Spleen (tissue), 11 donors: ENCODE measurements at regions not wholly inside any gene's neighbourhood (a gene's known extent, or its start where the extent isn't known, plus 50 kb on each side); places are given as distances from the start of the nearest gene placed in this dataset.

ENCODE experiments used
- DNase-seq: peaks from one replicate; pipeline ENCODE4 v3.0.0-alpha.2; 2020
- H3K27ac ChIP-seq, 8 donors: fragments of 200-600 bp; sonication (generic) in 7 of 8; 1 replicate in 4 of 8; 2 replicates in 4 of 8; pipeline versions ENCODE4 v1.5.0 to v1.8.0; 2016 to 2021; ENCODE audit warnings: inconsistent platforms in 4 of 8, mild to moderate bottlenecking in 4 of 8, moderate library complexity in 1 of 8
- H3K27me3 ChIP-seq, 7 donors: fragments of 200-600 bp; sonication (generic) in 6 of 7; replicated peaks in 1 of 7; 1 replicate in 4 of 7; 2 replicates in 3 of 7; pipeline versions ENCODE4 v1.5.0 to v1.8.0; 2016 to 2021; ENCODE audit warnings: inconsistent platforms in 3 of 7, mild to moderate bottlenecking in 1 of 7
- H3K36me3 ChIP-seq, 6 donors: fragments of 200-600 bp; sonication (generic) in 5 of 6; 1 replicate in 4 of 6; 2 replicates in 2 of 6; pipeline versions ENCODE4 v1.5.0 to v1.8.0; 2016 to 2021; ENCODE audit warnings: inconsistent platforms in 2 of 6
- H3K4me1 ChIP-seq, 6 donors: fragments of 200-600 bp; sonication (generic) in 5 of 6; 1 replicate in 3 of 6; 2 replicates in 3 of 6; pipeline versions ENCODE4 v1.5.0 to v1.8.0; 2016 to 2021; ENCODE audit warnings: inconsistent platforms in 3 of 6
- H3K4me3 ChIP-seq, 8 donors: fragments of 200-600 bp; sonication (generic) in 7 of 8; 1 replicate in 4 of 8; 2 replicates in 4 of 8; pipeline versions ENCODE4 v1.5.0 to v1.8.0; 2016 to 2021; ENCODE audit warnings: inconsistent platforms in 4 of 8, mild to moderate bottlenecking in 4 of 8, moderate library complexity in 2 of 8
- H3K9me3 ChIP-seq, 8 donors: fragments of 200-600 bp; sonication (generic) in 7 of 8; 1 replicate in 4 of 8; 2 replicates in 4 of 8; pipeline versions ENCODE4 v1.5.0 to v1.8.0; 2016 to 2021; ENCODE audit warnings: inconsistent platforms in 4 of 8
- POLR2A ChIP-seq, 3 donors: fragments of 450-650 bp; IDR thresholded peaks; one replicate each; pipeline ENCODE4 v1.5.1; 2017; ENCODE audit warnings: antibody characterized with exemption in 3 of 3, mild to moderate bottlenecking in 1 of 3
- POLR2AphosphoS5 ChIP-seq, 3 donors: sonication (generic); formaldehyde crosslinking; IDR thresholded peaks; one replicate each; pipeline ENCODE4 v1.5.1; 2017; ENCODE audit warnings: antibody characterized with exemption in 3 of 3
- WGBS, 5 donors: extraction: QIAGEN DNeasy Blood & Tissue Kit in 3 of 5; methylation state at CpG; one replicate each; pipeline versions ENCODE4 v1.1.5 to v1.1.7; 2013 to 2018; 5-methylcytosine and 5-hydroxymethylcytosine counted together
- intact Hi-C: fragments of 100-400 bp; cut with DNase I; formaldehyde crosslinking; loops from one replicate; pipeline ENCODE4 v1.15.0; 2023; ENCODE audit warnings: low total_unique reads
- TF ChIP-seq, protein P1 (sequence below), 11 experiments: fragments of 200-600 bp in 7 of 11; fragments of 450-650 bp in 4 of 11; sonication (generic) in 4 of 11; IDR thresholded peaks in 8 of 11; conservative IDR thresholded peaks in 3 of 11; 1 replicate in 7 of 11; 2 replicates in 4 of 11; pipeline versions ENCODE4 v1.4.0 to v1.8.0; 2016 to 2021; ENCODE audit warnings: antibody characterized with exemption in 11 of 11, inconsistent platforms in 4 of 11, mild to moderate bottlenecking in 1 of 11
- donor health status: healthy with polysubstance abuse.
- donor health status: DM: no; HTN: no; CAD: no; lungs with moderate emphysema.
- donor health status: DM: no; HTN: no; CAD: no.
- donor health status: Bipolar disorder and iron deficiency.
- donor health status: healthy.
- donor health status: DM: no; HTN: no; CAD: no.
- donor health status: DM: yes; HTN: yes; CAD: no.

DNA sequence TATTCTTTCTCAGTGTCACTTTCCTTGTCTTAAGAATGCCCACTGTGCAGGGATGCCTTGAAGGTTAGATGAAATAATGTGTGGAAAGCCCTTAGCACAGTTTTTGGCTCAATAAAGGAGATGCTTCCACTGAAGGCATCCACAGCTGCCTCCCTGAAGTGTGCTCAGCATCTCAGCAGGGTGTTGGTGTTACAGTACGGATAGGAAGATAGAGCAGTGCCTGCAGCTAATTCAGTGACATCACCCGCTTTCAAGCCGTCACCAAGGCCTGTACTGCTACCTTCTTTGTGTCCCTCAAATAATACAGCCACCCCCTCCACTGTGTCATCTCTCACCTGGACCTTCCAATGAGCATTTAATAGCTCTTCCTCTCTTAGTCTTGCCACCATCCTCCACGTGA lies 59.0 kb downstream of the NDUFS5 start:
- WGBS, 5 donors: 67 to 75% (median 72%) methylated on average over 4 of the region's 4 CpGs
- TF ChIP-seq, protein P1, sequence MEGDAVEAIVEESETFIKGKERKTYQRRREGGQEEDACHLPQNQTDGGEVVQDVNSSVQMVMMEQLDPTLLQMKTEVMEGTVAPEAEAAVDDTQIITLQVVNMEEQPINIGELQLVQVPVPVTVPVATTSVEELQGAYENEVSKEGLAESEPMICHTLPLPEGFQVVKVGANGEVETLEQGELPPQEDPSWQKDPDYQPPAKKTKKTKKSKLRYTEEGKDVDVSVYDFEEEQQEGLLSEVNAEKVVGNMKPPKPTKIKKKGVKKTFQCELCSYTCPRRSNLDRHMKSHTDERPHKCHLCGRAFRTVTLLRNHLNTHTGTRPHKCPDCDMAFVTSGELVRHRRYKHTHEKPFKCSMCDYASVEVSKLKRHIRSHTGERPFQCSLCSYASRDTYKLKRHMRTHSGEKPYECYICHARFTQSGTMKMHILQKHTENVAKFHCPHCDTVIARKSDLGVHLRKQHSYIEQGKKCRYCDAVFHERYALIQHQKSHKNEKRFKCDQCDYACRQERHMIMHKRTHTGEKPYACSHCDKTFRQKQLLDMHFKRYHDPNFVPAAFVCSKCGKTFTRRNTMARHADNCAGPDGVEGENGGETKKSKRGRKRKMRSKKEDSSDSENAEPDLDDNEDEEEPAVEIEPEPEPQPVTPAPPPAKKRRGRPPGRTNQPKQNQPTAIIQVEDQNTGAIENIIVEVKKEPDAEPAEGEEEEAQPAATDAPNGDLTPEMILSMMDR (IDR thresholded peaks at IDR 0.05 in 8 of 11, conservative IDR thresholded peaks at IDR 0.05 in 3 of 11): no peak
- no peak for TF ChIP-seq POLR2A (IDR thresholded peaks at IDR 0.05)
- no peak for TF ChIP-seq POLR2AphosphoS5 (IDR thresholded peaks at IDR 0.05)
- intact Hi-C loops: no loop called here
- Histone ChIP-seq H3K4me3 (no peak overlapping the region), H3K27ac (no peak overlapping the region), H3K9me3 (no peaks in the 10 kb centered on the region), H3K36me3 (no peaks in the 10 kb centered on the region), H3K4me1 (peaks cover 0 to 29% (median 13%) of the 10 kb centered on the region in 6 donors), H3K27me3 (peaks cover 0 to 43% (median 22%) of the 10 kb centered on the region in 7 donors)
- DNase-seq: no peak

DNA sequence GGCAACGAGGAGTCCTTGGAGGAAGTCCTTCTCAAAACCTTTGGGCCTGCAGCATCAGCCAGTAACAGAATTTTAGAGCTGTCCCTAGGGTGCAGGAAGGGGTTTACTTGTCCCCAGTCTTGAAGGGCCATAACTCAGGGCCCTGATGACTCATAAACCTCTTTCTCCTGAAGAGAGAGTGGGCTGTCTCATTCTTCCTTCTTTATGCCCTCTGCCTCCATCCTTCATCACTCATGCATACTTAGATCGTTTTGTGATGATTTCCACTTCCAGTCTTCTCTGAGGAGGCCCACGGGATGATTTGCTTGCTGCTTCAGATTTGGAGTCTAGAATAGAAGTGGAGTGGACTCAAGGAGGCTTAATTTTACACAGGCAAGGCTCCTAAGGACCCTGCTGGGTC lies 60.2 kb downstream of the NDUFS5 start:
- Histone ChIP-seq H3K9me3 (no peaks in the 10 kb centered on the region), H3K4me3 (no peak overlapping the region), H3K4me1 (peaks cover 0 to 23% (median 7%) of the 10 kb centered on the region in 6 donors), H3K27ac (peak overlapping the region in 4 of 8 donors; percentile 5 to 49 (median 28)), H3K27me3 (peaks cover 0 to 31% (median 14%) of the 10 kb centered on the region in 7 donors), H3K36me3 (no peaks in the 10 kb centered on the region)
- intact Hi-C loops: no loop called here
- WGBS, 5 donors: 29 to 44% (median 41%) methylated on average over 3 of the region's 3 CpGs
- TF ChIP-seq POLR2A (IDR thresholded peaks at IDR 0.05) (no peak), POLR2AphosphoS5 (IDR thresholded peaks at IDR 0.05) (no peak)
- TF ChIP-seq, protein P1 (IDR thresholded peaks at IDR 0.05 in 8 of 11, conservative IDR thresholded peaks at IDR 0.05 in 3 of 11): no peak
- DNase-seq: no peak

DNA sequence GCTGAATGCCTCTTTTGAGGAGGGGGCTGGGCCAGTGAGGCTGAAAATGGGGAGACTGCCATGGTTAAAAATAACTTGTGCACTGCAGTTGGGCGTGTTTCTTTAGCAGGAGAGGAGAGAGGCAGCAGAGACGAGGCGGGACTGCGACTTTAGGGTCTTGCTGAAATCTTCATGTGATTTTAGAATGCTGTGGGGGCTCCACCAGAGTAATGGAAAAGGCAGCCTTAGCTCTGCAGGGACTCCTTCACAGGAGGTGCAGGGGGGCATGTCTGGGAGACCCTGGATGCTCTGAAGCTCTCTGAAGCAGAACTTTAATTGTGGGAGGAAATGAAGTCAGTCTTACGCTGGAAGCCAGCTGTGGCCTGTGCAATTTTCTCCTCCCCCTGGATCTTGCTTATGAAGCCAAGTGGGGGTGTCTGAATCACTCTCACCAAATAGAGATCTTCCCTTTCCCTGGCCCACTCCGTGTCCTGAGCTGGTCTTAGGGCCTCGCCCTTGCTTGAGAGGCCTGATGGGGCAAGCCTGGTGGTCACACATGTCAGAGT lies 60.8 kb downstream of the NDUFS5 start:
- Histone ChIP-seq H3K9me3 (no peaks in the 10 kb centered on the region), H3K4me1 (peaks cover 0 to 19% (median 6%) of the 10 kb centered on the region in 6 donors), H3K4me3 (no peak overlapping the region), H3K27ac (peak overlapping the region in 5 of 8 donors; percentile 5 to 49 (median 9)), H3K36me3 (no peaks in the 10 kb centered on the region), H3K27me3 (peaks cover 0 to 25% (median 9%) of the 10 kb centered on the region in 7 donors)
- WGBS, 5 donors: 53 to 77% (median 64%) methylated on average over 7 of the region's 7 CpGs
- TF ChIP-seq, protein P1 (IDR thresholded peaks at IDR 0.05 in 8 of 11, conservative IDR thresholded peaks at IDR 0.05 in 3 of 11): no peak
- no peak for TF ChIP-seq POLR2AphosphoS5 (IDR thresholded peaks at IDR 0.05)
- TF ChIP-seq POLR2A (IDR thresholded peaks at IDR 0.05): no peak
- intact Hi-C loops: no loop called here
- DNase-seq: no peak

DNA sequence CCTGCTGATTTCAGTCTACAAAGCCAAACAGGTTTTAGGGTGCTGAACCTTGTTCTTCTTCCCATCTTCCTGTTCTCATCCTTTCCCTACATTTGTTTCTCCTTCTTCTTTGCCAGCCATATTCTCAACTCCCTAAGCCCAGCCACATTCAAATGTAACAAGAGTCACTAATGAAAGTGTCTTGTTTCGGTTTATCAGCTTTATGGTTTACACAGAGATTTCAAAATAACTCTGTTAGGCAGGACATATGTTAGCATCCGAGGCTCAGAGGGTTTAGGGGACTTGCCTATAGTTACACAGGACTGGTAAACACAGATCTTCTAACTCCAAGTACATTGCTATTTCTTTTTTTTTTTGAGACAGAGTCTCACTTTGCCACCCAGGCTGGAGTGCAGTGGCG lies 61.3 kb downstream of the NDUFS5 start:
- intact Hi-C loops: no loop called here
- H3K27me3 ChIP-seq: peaks cover 0 to 20% (median 4%) of the 10 kb centered on the region in 7 donors
- no peaks in the 10 kb centered on the region for H3K9me3 ChIP-seq
- H3K4me1 ChIP-seq: peaks cover 0 to 19% (median 5%) of the 10 kb centered on the region in 6 donors
- H3K4me3 ChIP-seq: no peak overlapping the region
- WGBS, 5 donors: 71 to 86% (median 80%) methylated on average over 3 of the region's 3 CpGs
- no peaks in the 10 kb centered on the region for H3K36me3 ChIP-seq
- no peak for DNase-seq
- TF ChIP-seq, protein P1 (IDR thresholded peaks at IDR 0.05 in 8 of 11, conservative IDR thresholded peaks at IDR 0.05 in 3 of 11): no peak
- TF ChIP-seq POLR2A (IDR thresholded peaks at IDR 0.05): no peak
- no peak for TF ChIP-seq POLR2AphosphoS5 (IDR thresholded peaks at IDR 0.05)
- H3K27ac ChIP-seq: peak overlapping the region in 4 of 8 donors; percentile 5 to 49 (median 28)
